Fibroblast of lung (primary cell): ENCODE measurements at regions not wholly inside any gene's neighbourhood (a gene's known extent, or its start where the extent isn't known, plus 50 kb on each side); places are given as distances from the start of the nearest gene placed in this dataset.

Source experiments
- CTCF ChIP-seq, 2 donors: IDR thresholded peaks in 1 of 2; conservative IDR thresholded peaks in 1 of 2; 1 replicate in 1 of 2; 2 replicates in 1 of 2; pipeline ENCODE4 v1.5.1; 2011 to 2012; ENCODE audit warnings: low read length in 2 of 2, control low read depth in 1 of 2, inconsistent platforms in 1 of 2, low read depth in 1 of 2, mild to moderate bottlenecking in 1 of 2
- EZH2 ChIP-seq: IDR thresholded peaks from 2 replicates; pipeline ENCODE4 v1.5.1; 2012; ENCODE audit warnings: low read length, control low read depth, mild to moderate bottlenecking; ENCODE audit errors: missing control alignments

DNA sequence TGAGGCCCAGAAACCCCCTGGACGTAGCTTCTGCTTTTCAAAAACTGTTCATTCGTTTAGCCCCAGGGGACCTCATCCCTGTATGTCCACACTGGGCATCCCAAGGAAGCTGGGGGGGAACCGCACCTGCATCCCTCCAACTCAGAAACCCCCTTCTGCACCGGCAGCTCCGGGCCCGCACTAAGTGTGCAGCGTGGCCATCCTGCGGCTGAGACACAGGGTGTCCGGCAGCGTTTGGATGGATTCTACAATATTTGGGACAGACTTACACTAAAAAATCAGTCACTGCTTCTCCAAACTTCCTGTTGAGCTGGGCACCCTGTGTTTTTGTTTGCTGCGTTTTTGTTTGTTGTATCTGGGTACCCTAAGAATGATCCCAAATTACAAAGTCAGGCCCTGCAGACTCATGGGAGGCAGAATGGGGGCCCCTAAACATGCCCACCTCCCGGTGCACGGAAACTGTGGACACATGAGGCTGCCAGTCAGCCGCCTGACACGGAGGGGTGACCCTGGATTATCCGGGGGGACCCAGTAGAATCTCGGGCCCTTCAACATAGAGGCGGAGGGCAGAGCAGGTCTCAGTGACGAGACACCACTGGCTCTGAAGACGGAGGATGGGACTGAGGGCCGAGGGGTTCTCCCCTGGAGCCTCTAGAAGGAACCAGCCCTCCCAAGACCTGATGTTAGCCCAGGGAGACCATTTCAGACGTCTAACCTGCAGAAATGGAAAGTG, 88.2 kb upstream of the BHLHE23 start:
- no peak for TF ChIP-seq EZH2
- no peak for TF ChIP-seq CTCF (conservative IDR thresholded peaks at IDR 0.05 in 1 of 2, IDR thresholded peaks at IDR 0.05 in 1 of 2; ENCODE audit: low read depth in 1 of 2, low read length in 2 of 2)
